ENCODE measurements at regions not wholly inside any gene's neighbourhood (a gene's known extent, or its start where the extent isn't known, plus 50 kb on each side); places are given as distances from the start of the nearest gene placed in this dataset.
"Not testable (repeated sequence)": the region's sequence is repeated elsewhere in the genome, so short reads cannot be mapped to it uniquely, and the experiment has no call there.

GRCh38 chr5:113723021-113723420 is 209.5 kb downstream of the YTHDC2 start:
- DNase-seq = no peak

GRCh38 chr5:113735751-113736150 is 222.3 kb downstream of the YTHDC2 start:
- no peak for DNase-seq

GRCh38 chr5:113742176-113742575 is 228.7 kb downstream of the YTHDC2 start:
- DNase-seq = no peak

- DNase-seq = no peak
These were observed 229.1 kb downstream of the YTHDC2 start for GRCh38 chr5:113742639-113743038.

GRCh38 chr5:113748403-113748802 is 234.9 kb downstream of the YTHDC2 start:
- DNase-seq = no peak

GRCh38 chr5:113749334-113749733 is 235.8 kb downstream of the YTHDC2 start:
- no peak for DNase-seq

- not testable (repeated sequence) for DNase-seq
These were observed 239.7 kb downstream of the YTHDC2 start for GRCh38 chr5:113753182-113753581.

- no peak for DNase-seq
These were observed 242.0 kb downstream of the YTHDC2 start for GRCh38 chr5:113755516-113755915.

GRCh38 chr5:113757508-113757907 is 244.0 kb downstream of the YTHDC2 start:
- DNase-seq = no peak

GRCh38 chr5:113759505-113759904 is 246.0 kb downstream of the YTHDC2 start:
- DNase-seq = no peak

GRCh38 chr5:113760486-113760885 is 247.0 kb downstream of the YTHDC2 start:
- peak; percentile 17 for DNase-seq

GRCh38 chr5:113761594-113761993 is 248.1 kb downstream of the YTHDC2 start:
- DNase-seq = no peak

GRCh38 chr5:113764382-113764781 is 250.9 kb downstream of the YTHDC2 start:
- no peak for DNase-seq

GRCh38 chr5:113766827-113767226 is 253.3 kb downstream of the YTHDC2 start:
- DNase-seq = not testable (repeated sequence)

GRCh38 chr5:113770648-113771047 is 257.2 kb downstream of the YTHDC2 start:
- no peak for DNase-seq

GRCh38 chr5:113771483-113771882 is 258.0 kb downstream of the YTHDC2 start:
- no peak for DNase-seq

- no peak for DNase-seq
These were observed 262.7 kb downstream of the YTHDC2 start for GRCh38 chr5:113776168-113776567.

GRCh38 chr5:113776832-113777525 is 263.5 kb downstream of the YTHDC2 start:
- DNase-seq = no peak

- DNase-seq = no peak
These were observed 264.7 kb downstream of the YTHDC2 start for GRCh38 chr5:113778147-113778546.

- DNase-seq = no peak
These were observed 274.7 kb downstream of the YTHDC2 start for GRCh38 chr5:113788141-113788655.

GRCh38 chr5:113789769-113790168 is 276.3 kb downstream of the YTHDC2 start:
- no peak for DNase-seq

GRCh38 chr5:113792806-113793205 is 279.3 kb downstream of the YTHDC2 start:
- no peak for DNase-seq

- no peak for DNase-seq
These were observed 281.5 kb downstream of the YTHDC2 start for GRCh38 chr5:113794981-113795380.

- no peak for DNase-seq
These were observed 287.2 kb downstream of the YTHDC2 start for GRCh38 chr5:113800686-113801085.

- no peak for DNase-seq
These were observed 290.8 kb downstream of the YTHDC2 start for GRCh38 chr5:113804264-113804663.
